HepG2 (cell line): ENCODE measurements at regions not wholly inside any gene's neighbourhood (a gene's known extent, or its start where the extent isn't known, plus 50 kb on each side); places are given as distances from the start of the nearest gene placed in this dataset.
"Not testable (repeated sequence)": the region's sequence is repeated elsewhere in the genome, so short reads cannot be mapped to it uniquely, and the experiment has no call there.

Source experiments
- ATAC-seq: fragments of 200-7000 bp; cut with Tn5 transposase; 3 replicates; pipeline ENCODE4 v1.9.1; 2020; ENCODE audit warnings: mild to moderate bottlenecking, moderate library complexity
- BruUV-seq: library from RNA; stranded (reverse); fragments of 400-500 nt; replicated peaks from 2 replicates; lab custom pipeline; 2021; lab: Mats Ljungman, UMichigan
- CTCF ChIA-PET: fragments of 300-600 bp; formaldehyde crosslinking; extraction: SDS; loops from one replicate; lab custom pipeline; 2021; ENCODE audit warnings: low total read pairs, inconsistent platforms, low intra/inter-chr PET ratio; lab: Yijun Ruan, JAX
- POLR2A ChIA-PET: fragments of 350-600 bp; sonication (Branson Sonifier 250); formaldehyde crosslinking; loops from one replicate; lab custom pipeline; 2020; ENCODE audit warnings: antibody characterized with exemption, inconsistent platforms; lab: Yijun Ruan, JAX
- DNase-seq: peaks from one replicate; pipeline ENCODE4 v3.0.0-alpha.2; 2015; ENCODE audit warnings: low spot score
- FAIRE-seq: peaks from 3 replicates; lab custom pipeline; 2011; peaks lifted over from hg19 to GRCh38; lab: Jason Lieb, UNC
- H2AFZ ChIP-seq: one replicate; pipeline ENCODE4 v1.6.1; 2011; ENCODE audit warnings: low read length, inconsistent platforms
- H3K27ac ChIP-seq: fragments of 300-600 bp; 3 replicates; pipeline ENCODE4 v1.8.0; 2011; ENCODE audit warnings: mixed run types, mild to moderate bottlenecking, mixed read lengths, low read length, inconsistent platforms; ENCODE audit not compliant: insufficient read depth; ENCODE audit errors: extremely low read length
- H3K27me3 ChIP-seq, 2 experiments: fragments of 200-600 bp in 1 of 2; 2 replicates in 1 of 2; 3 replicates in 1 of 2; pipeline versions ENCODE4 v1.6.0 to v1.8.0; 2011; ENCODE audit warnings: low read length in 2 of 2, mild to moderate bottlenecking in 2 of 2, moderate library complexity in 2 of 2, inconsistent platforms in 1 of 2; ENCODE audit not compliant: insufficient read depth in 2 of 2, control insufficient read depth in 1 of 2
- H3K36me3 ChIP-seq, 2 experiments: fragments of 200-600 bp in 1 of 2; replicated peaks in 1 of 2; 2 replicates in 1 of 2; 3 replicates in 1 of 2; pipeline versions ENCODE4 v1.5.1 to v1.8.0; 2011; ENCODE audit warnings: low read length in 2 of 2, inconsistent platforms in 1 of 2; ENCODE audit not compliant: insufficient read depth in 2 of 2, control insufficient read depth in 1 of 2
- H3K4me1 ChIP-seq: 2 replicates; pipeline ENCODE4 v1.5.1; 2012; ENCODE audit warnings: low read length, inconsistent platforms; ENCODE audit not compliant: insufficient read depth
- H3K4me2 ChIP-seq: 2 replicates; pipeline ENCODE4 v1.6.0; 2011; ENCODE audit warnings: low read depth, low read length, inconsistent platforms
- H3K4me3 ChIP-seq, 3 experiments: fragments of 200-600 bp in 1 of 3; sonication (generic), shearing (Covaris generic) in 1 of 3; replicated peaks in 1 of 3; 2 replicates each; pipeline ENCODE4 v1.5.1; 2011 to 2016; ENCODE audit warnings: low read length in 3 of 3, inconsistent platforms in 2 of 3, low read depth in 2 of 3, mild to moderate bottlenecking in 2 of 3, control low read depth in 1 of 3, mixed read lengths in 1 of 3; ENCODE audit not compliant: insufficient read depth in 1 of 3
- H3K79me2 ChIP-seq: one replicate; pipeline ENCODE4 v1.6.1; 2011; ENCODE audit warnings: low read length, inconsistent platforms; ENCODE audit not compliant: insufficient read depth
- H3K9ac ChIP-seq: 2 replicates; pipeline ENCODE4 v1.6.0; 2011; ENCODE audit warnings: mild to moderate bottlenecking, low read depth, low read length, inconsistent platforms; ENCODE audit not compliant: insufficient read depth
- H3K9me3 ChIP-seq: 2 replicates; pipeline ENCODE4 v1.5.1; 2012; ENCODE audit warnings: mild to moderate bottlenecking, low read length
- H4K20me1 ChIP-seq: 2 replicates; pipeline ENCODE4 v1.6.0; 2011; ENCODE audit warnings: inconsistent platforms, mild to moderate bottlenecking, low read length, moderate library complexity; ENCODE audit not compliant: insufficient read depth
- ZNF30 ChIP-seq: sonication (generic); formaldehyde crosslinking; IDR thresholded peaks from 2 replicates; pipeline ENCODE4 v1.5.0; 2020; ENCODE audit warnings: mild to moderate bottlenecking, missing genetic modification reagents
- WGBS: methylation state at CpG from one replicate; pipeline ENCODE4 v1.1.6; 2017; ENCODE audit warnings: low lambda C conversion rate; 5-methylcytosine and 5-hydroxymethylcytosine counted together
- in situ Hi-C: cut with HindIII; loops from 2 replicates; pipeline ENCODE4 v1.10.0; 2017; ENCODE audit warnings: low pct_unique_long_range_greater_than_20kb; ENCODE audit not compliant: extremely low pct_ligation_motif_present
- intact Hi-C: fragments of 100-400 bp; cut with micrococcal nuclease; formaldehyde crosslinking; loops from one replicate; pipeline ENCODE4 v1.10.0; 2022; ENCODE audit not compliant: unreplicated experiment

GRCh38 chr13:18726524-18726923 is 455.1 kb downstream of the TUBA3C start:
- POLR2A ChIA-PET, H3K4me1 ChIP-seq, H4K20me1 ChIP-seq, H2AFZ ChIP-seq, H3K36me3 ChIP-seq, H3K9ac ChIP-seq, H3K27ac ChIP-seq, ATAC-seq, intact Hi-C loops, H3K4me2 ChIP-seq, H3K27me3 ChIP-seq, in situ Hi-C loops, H3K4me3 ChIP-seq, CTCF ChIA-PET, H3K79me2 ChIP-seq, DNase-seq, FAIRE-seq, BruUV-seq: not testable (repeated sequence)
- 60% methylated on average over 13 of the region's 17 CpGs for WGBS
- H3K9me3 ChIP-seq = peaks cover 44% of the 10 kb centered on the region

- intact Hi-C loops, H3K27me3 ChIP-seq, H3K27ac ChIP-seq, BruUV-seq, H2AFZ ChIP-seq, H3K4me3 ChIP-seq, H3K4me2 ChIP-seq, CTCF ChIA-PET, H4K20me1 ChIP-seq, POLR2A ChIA-PET, H3K9ac ChIP-seq, H3K79me2 ChIP-seq, H3K36me3 ChIP-seq, H3K4me1 ChIP-seq, in situ Hi-C loops, FAIRE-seq, DNase-seq, ATAC-seq: not testable (repeated sequence)
- peaks cover 41% of the 10 kb centered on the region for H3K9me3 ChIP-seq
- 60% methylated on average over 13 of the region's 27 CpGs for WGBS
Observed at GRCh38 chr13:18725242-18725822, 456.3 kb downstream of the TUBA3C start.

GRCh38 chr13:18714889-18715288 is 466.7 kb downstream of the TUBA3C start:
- Histone ChIP-seq H3K4me2 (no peak overlapping the region), H3K4me3 (no peak overlapping the region), H3K36me3 (no peaks in the 10 kb centered on the region), H3K9me3 (peaks cover 65% of the 10 kb centered on the region), H4K20me1 (no peaks in the 10 kb centered on the region), H3K79me2 (no peaks in the 10 kb centered on the region), H3K4me1 (no peaks in the 10 kb centered on the region), H3K27ac (no peak overlapping the region), H2AFZ (no peak overlapping the region), H3K27me3 (no peaks in the 10 kb centered on the region), H3K9ac (no peak overlapping the region)
- FAIRE-seq (no peak), ATAC-seq (no peak), DNase-seq (no peak)
- 7% methylated on average over 4 of the region's 4 CpGs for WGBS
- ChIA-PET CTCF (no interaction called here), POLR2A (no interaction called here)
- TF ChIP-seq ZNF30 (CRISPR knock-in tag) = no peak
- intact Hi-C loops (no loop called here), in situ Hi-C loops (no loop called here)
- BruUV-seq = no TSS peak

- CTCF ChIA-PET, H3K4me3 ChIP-seq, H3K27ac ChIP-seq, ATAC-seq, H3K4me2 ChIP-seq, POLR2A ChIA-PET, H4K20me1 ChIP-seq, H3K4me1 ChIP-seq, in situ Hi-C loops, FAIRE-seq, H3K36me3 ChIP-seq, H3K9ac ChIP-seq, H3K79me2 ChIP-seq, intact Hi-C loops, H3K27me3 ChIP-seq, H2AFZ ChIP-seq, DNase-seq, BruUV-seq: not testable (repeated sequence)
- H3K9me3 ChIP-seq = peaks cover 70% of the 10 kb centered on the region
Observed at GRCh38 chr13:18710673-18711072, 471.0 kb downstream of the TUBA3C start.
